PC-9 (cell line): ENCODE measurements at regions not wholly inside any gene's neighbourhood (a gene's known extent, or its start where the extent isn't known, plus 50 kb on each side); places are given as distances from the start of the nearest gene placed in this dataset.

Source experiments
- CTCF ChIP-seq: fragments of 200-600 bp; sonication (generic); conservative IDR thresholded peaks from 2 replicates; pipeline ENCODE4 v1.6.1; 2017; ENCODE audit warnings: mixed run types, antibody characterized with exemption, mild to moderate bottlenecking, moderate library complexity
- EZH2 ChIP-seq: fragments of 200-600 bp; sonication (generic); IDR thresholded peaks from 2 replicates; pipeline ENCODE4 v1.8.0; 2017; ENCODE audit warnings: antibody characterized with exemption, low read depth

- TF ChIP-seq CTCF (no peak), EZH2 (no peak)
These were observed 73.9 kb downstream of the CPN2 start for GRCh38 chr3:194277104-194277785.
